DND-41 (cell line): ENCODE measurements at regions not wholly inside any gene's neighbourhood (a gene's known extent, or its start where the extent isn't known, plus 50 kb on each side); places are given as distances from the start of the nearest gene placed in this dataset.

ENCODE experiments used
- ATAC-seq: fragments of 200-7000 bp; cut with Tn5 transposase; 3 replicates; pipeline ENCODE4 v1.9.1; 2021; ENCODE audit warnings: low read depth; ENCODE audit not compliant: insufficient read depth
- DNase-seq: peaks from one replicate; pipeline ENCODE4 v3.0.0-alpha.2; 2020
- H2AFZ ChIP-seq: 2 replicates; pipeline ENCODE4 v1.6.0; 2012; ENCODE audit warnings: low read depth, low read length
- H3K27ac ChIP-seq: 2 replicates; pipeline ENCODE4 v1.5.1; 2012; ENCODE audit warnings: low read length, inconsistent platforms
- H3K27me3 ChIP-seq: fragments of 200-600 bp; sonication (generic); 2 replicates; pipeline ENCODE4 v1.6.0; 2012; ENCODE audit warnings: low read length, mild to moderate bottlenecking, inconsistent platforms; ENCODE audit not compliant: insufficient read depth, poor library complexity
- H3K36me3 ChIP-seq: 2 replicates; pipeline ENCODE4 v1.5.1; 2012; ENCODE audit warnings: low read length, inconsistent platforms; ENCODE audit not compliant: insufficient read depth
- H3K4me1 ChIP-seq: 2 replicates; pipeline ENCODE4 v1.5.1; 2012; ENCODE audit warnings: mild to moderate bottlenecking, low read length; ENCODE audit not compliant: insufficient read depth
- H3K4me2 ChIP-seq: 2 replicates; pipeline ENCODE4 v1.6.0; 2012; ENCODE audit warnings: mild to moderate bottlenecking, moderate library complexity, low read length, inconsistent platforms; ENCODE audit not compliant: insufficient read depth
- H3K4me3 ChIP-seq, 2 experiments: fragments of 200-600 bp in 1 of 2; shearing (Covaris generic) in 1 of 2; 2 replicates each; pipeline ENCODE4 v1.5.1; 2012 to 2016; ENCODE audit warnings: inconsistent platforms in 2 of 2, low read length in 2 of 2, mild to moderate bottlenecking in 2 of 2, low read depth in 1 of 2, moderate library complexity in 1 of 2
- H3K79me2 ChIP-seq: 2 replicates; pipeline ENCODE4 v1.6.0; 2012; ENCODE audit warnings: low read length, inconsistent platforms; ENCODE audit not compliant: insufficient read depth
- H3K9ac ChIP-seq: 2 replicates; pipeline ENCODE4 v1.6.0; 2012; ENCODE audit warnings: low read depth, mild to moderate bottlenecking, inconsistent platforms, low read length, moderate library complexity
- H3K9me3 ChIP-seq: 2 replicates; pipeline ENCODE4 v1.5.1; 2012; ENCODE audit warnings: low read length, moderate library complexity, mild to moderate bottlenecking, inconsistent platforms; ENCODE audit not compliant: insufficient read depth, severe bottlenecking
- H4K20me1 ChIP-seq: 2 replicates; pipeline ENCODE4 v1.6.0; 2012; ENCODE audit warnings: low read length; ENCODE audit not compliant: insufficient read depth
- EZH2 ChIP-seq: IDR thresholded peaks from 3 replicates; pipeline ENCODE4 v1.6.1; 2012; ENCODE audit warnings: borderline replicate concordance, low read depth, mild to moderate bottlenecking, moderate library complexity, low read length, inconsistent platforms; ENCODE audit not compliant: severe bottlenecking

DNA sequence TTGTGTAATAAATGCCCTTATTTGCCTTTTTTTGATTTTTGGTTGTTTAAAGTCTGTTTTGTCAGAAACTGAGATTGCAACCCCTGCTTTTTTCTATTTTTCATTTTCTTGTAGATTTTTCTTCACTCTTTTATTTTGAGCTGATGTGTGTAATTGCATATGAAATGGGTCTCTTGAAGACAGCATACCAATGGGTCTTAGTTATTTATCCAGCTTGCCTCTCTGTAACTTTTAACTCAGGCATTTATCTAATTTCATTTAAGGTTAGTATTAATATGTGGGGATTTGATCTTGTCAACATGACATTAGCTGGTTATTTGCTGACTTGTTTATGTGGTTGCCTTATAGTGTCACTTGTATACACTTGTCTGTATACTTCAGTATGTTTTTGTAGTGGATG lies 378.0 kb downstream of the CPXCR1 start:
- Histone ChIP-seq H3K9ac (no peak overlapping the region), H3K9me3 (no peaks in the 10 kb centered on the region), H3K4me2 (no peak overlapping the region), H2AFZ (no peak overlapping the region), H3K27me3 (no peaks in the 10 kb centered on the region), H3K27ac (no peak overlapping the region), H3K4me1 (no peaks in the 10 kb centered on the region), H3K79me2 (no peaks in the 10 kb centered on the region), H3K4me3 (no peak overlapping the region), H3K36me3 (no peaks in the 10 kb centered on the region), H4K20me1 (no peaks in the 10 kb centered on the region)
- no peak for ATAC-seq
- DNase-seq, result no peak
- TF ChIP-seq EZH2, result no peak
